A673 (cell line): ENCODE measurements at regions not wholly inside any gene's neighbourhood (a gene's known extent, or its start where the extent isn't known, plus 50 kb on each side); places are given as distances from the start of the nearest gene placed in this dataset.

Experiments used
- CTCF ChIP-seq: fragments of 300-800, 200-600 bp; sonication (generic); conservative IDR thresholded peaks from 2 replicates; pipeline ENCODE4 v1.5.1; 2017; ENCODE audit warnings: low read depth, mild to moderate bottlenecking, antibody characterized with exemption, low read length, moderate library complexity, mixed read lengths
- EZH2 ChIP-seq: fragments of 200-600 bp; sonication (generic); IDR thresholded peaks from 2 replicates; pipeline ENCODE4 v1.6.1; 2017; ENCODE audit warnings: borderline replicate concordance, low read depth, mild to moderate bottlenecking, mixed read lengths, antibody characterized with exemption, low read length; ENCODE audit not compliant: poor library complexity, severe bottlenecking

GRCh38 chr9:110148891-110149290 is 59.1 kb downstream of the C9orf152 start:
- TF ChIP-seq CTCF: no peak
- no peak for TF ChIP-seq EZH2
